SH-SY5Y (cell line): ENCODE measurements at regions not wholly inside any gene's neighbourhood (a gene's known extent, or its start where the extent isn't known, plus 50 kb on each side); places are given as distances from the start of the nearest gene placed in this dataset.

Experiments used
- GATA2 ChIP-seq: IDR thresholded peaks from 2 replicates; pipeline ENCODE4 v1.6.1; 2011; ENCODE audit warnings: mild to moderate bottlenecking, low read depth, low read length
- GATA3 ChIP-seq: IDR thresholded peaks from 2 replicates; pipeline ENCODE4 v1.6.1; 2011; ENCODE audit warnings: low read depth, mild to moderate bottlenecking, low read length, moderate library complexity

GRCh38 chr18:78521136-78521535 lies 458.5 kb upstream of the SALL3 start:
- TF ChIP-seq GATA3 (no peak), GATA2 (no peak)
